Liver (tissue), 8 donors: ENCODE measurements at regions not wholly inside any gene's neighbourhood (a gene's known extent, or its start where the extent isn't known, plus 50 kb on each side); places are given as distances from the start of the nearest gene placed in this dataset.

Experiments used
- DNase-seq: peaks from one replicate; pipeline ENCODE4 v3.0.0-alpha.2; 2017; ENCODE audit warnings: low spot score
- H3K27ac ChIP-seq, 2 donors: one replicate each; pipeline ENCODE4 v1.7.0; 2013; ENCODE audit warnings: inconsistent platforms in 2 of 2, low read length in 2 of 2, control low read depth in 1 of 2, low read depth in 1 of 2, mild to moderate bottlenecking in 1 of 2
- H3K27me3 ChIP-seq, 4 donors: one replicate each; pipeline versions ENCODE4 v1.6.1 to v1.7.0; 2013; ENCODE audit warnings: low read length in 3 of 4, inconsistent platforms in 1 of 4, mild to moderate bottlenecking in 1 of 4, moderate library complexity in 1 of 4; ENCODE audit not compliant: control insufficient read depth in 4 of 4, insufficient read depth in 4 of 4
- H3K36me3 ChIP-seq, 4 donors: one replicate each; pipeline versions ENCODE4 v1.6.1 to v1.7.0; 2013; ENCODE audit warnings: low read length in 3 of 4, mild to moderate bottlenecking in 3 of 4, low read depth in 1 of 4, moderate library complexity in 1 of 4; ENCODE audit not compliant: control insufficient read depth in 4 of 4, insufficient read depth in 3 of 4
- H3K4me1 ChIP-seq, 4 donors: one replicate each; pipeline versions ENCODE4 v1.6.1 to v1.7.0; 2013; ENCODE audit warnings: low read length in 3 of 4, mild to moderate bottlenecking in 3 of 4, moderate library complexity in 1 of 4; ENCODE audit not compliant: control insufficient read depth in 4 of 4, insufficient read depth in 4 of 4
- H3K4me3 ChIP-seq, 3 donors: one replicate each; pipeline versions ENCODE4 v1.6.1 to v1.7.0; 2013; ENCODE audit warnings: low read length in 3 of 3, control low read depth in 1 of 3, low read depth in 1 of 3, mild to moderate bottlenecking in 1 of 3
- H3K9ac ChIP-seq, 2 donors: one replicate each; pipeline ENCODE4 v1.7.0; 2013; ENCODE audit warnings: low read length in 2 of 2, mild to moderate bottlenecking in 2 of 2, moderate library complexity in 2 of 2, control low read depth in 1 of 2, low read depth in 1 of 2
- H3K9me3 ChIP-seq, 4 donors: one replicate each; pipeline versions ENCODE4 v1.6.1 to v1.7.0; 2013; ENCODE audit warnings: low read length in 3 of 4; ENCODE audit not compliant: control insufficient read depth in 4 of 4
- CTCF ChIP-seq: fragments of 150-350 bp; IDR thresholded peaks from 2 replicates; pipeline ENCODE4 v1.5.1; 2017; ENCODE audit warnings: improper control_type of control experiment, low read depth, low read length; ENCODE audit not compliant: missing input control
- EGR1 ChIP-seq, 2 donors: IDR thresholded peaks; 2 replicates each; pipeline ENCODE4 v1.6.1; 2016 to 2018; ENCODE audit warnings: antibody characterized with exemption in 2 of 2, low read depth in 2 of 2
- FOXA1 ChIP-seq: IDR thresholded peaks from 2 replicates; pipeline ENCODE4 v1.6.1; 2016; ENCODE audit warnings: antibody characterized with exemption
- GABPA ChIP-seq, 2 donors: IDR thresholded peaks in 1 of 2; conservative IDR thresholded peaks in 1 of 2; 2 replicates each; pipeline ENCODE4 v1.6.1; 2016; ENCODE audit warnings: antibody characterized with exemption in 2 of 2, mild to moderate bottlenecking in 1 of 2, moderate library complexity in 1 of 2
- HNF4A ChIP-seq, 2 donors: conservative IDR thresholded peaks; 2 replicates each; pipeline ENCODE4 v1.6.1; 2016; ENCODE audit warnings: antibody characterized with exemption in 2 of 2, mild to moderate bottlenecking in 2 of 2
- HNF4G ChIP-seq: IDR thresholded peaks from 2 replicates; pipeline ENCODE4 v1.6.1; 2016; ENCODE audit warnings: antibody characterized with exemption
- JUND ChIP-seq, 2 donors: IDR thresholded peaks; 2 replicates each; pipeline ENCODE4 v1.6.1; 2016; ENCODE audit warnings: antibody characterized with exemption in 2 of 2
- MAX ChIP-seq: IDR thresholded peaks from 2 replicates; pipeline ENCODE4 v1.6.1; 2016; ENCODE audit warnings: antibody characterized with exemption
- NR2F2 ChIP-seq: IDR thresholded peaks from 2 replicates; pipeline ENCODE4 v1.6.1; 2016; ENCODE audit warnings: antibody characterized with exemption
- RAD21 ChIP-seq, 2 donors: IDR thresholded peaks; 2 replicates each; pipeline ENCODE4 v1.6.1; 2016; ENCODE audit warnings: antibody characterized with exemption in 2 of 2, mild to moderate bottlenecking in 2 of 2
- REST ChIP-seq: IDR thresholded peaks from 2 replicates; pipeline ENCODE4 v1.6.1; 2016; ENCODE audit warnings: antibody characterized with exemption, mild to moderate bottlenecking
- RXRA ChIP-seq, 2 donors: IDR thresholded peaks; 2 replicates each; pipeline ENCODE4 v1.6.1; 2017 to 2018; ENCODE audit warnings: antibody characterized with exemption in 2 of 2, mild to moderate bottlenecking in 1 of 2
- SP1 ChIP-seq: IDR thresholded peaks from 2 replicates; pipeline ENCODE4 v1.6.1; 2018; ENCODE audit warnings: antibody characterized with exemption, mild to moderate bottlenecking
- TAF1 ChIP-seq: conservative IDR thresholded peaks from 2 replicates; pipeline ENCODE4 v1.6.1; 2016; ENCODE audit warnings: antibody characterized with exemption, mild to moderate bottlenecking
- YY1 ChIP-seq: IDR thresholded peaks from 2 replicates; pipeline ENCODE4 v1.6.1; 2016; ENCODE audit warnings: antibody characterized with exemption, mild to moderate bottlenecking
- WGBS: extraction: QIAGEN DNeasy Blood & Tissue Kit; methylation state at CpG from one replicate; pipeline ENCODE4 v1.1.7; 2013; 5-methylcytosine and 5-hydroxymethylcytosine counted together
- donor health status: healthy.
- donor health status: healthy.
- donor health status: healthy.
- donor health status: healthy.
- donor health status: healthy.

GRCh38 chr15:38722236-38722635, 157.6 kb upstream of the RASGRP1 start (continued):
- TF ChIP-seq JUND (IDR thresholded peaks at IDR 0.05) (no peak), HNF4G (no peak), CTCF (no peak), MAX (no peak)

- no peaks in the 10 kb centered on the region for H3K4me1 ChIP-seq
- H3K27me3 ChIP-seq, result no peaks in the 10 kb centered on the region
- 93% methylated on average over 5 of the region's 5 CpGs for WGBS
- TF ChIP-seq RAD21 (IDR thresholded peaks at IDR 0.05), result no peak
- TF ChIP-seq JUND (IDR thresholded peaks at IDR 0.05), result no peak
- no peak for TF ChIP-seq HNF4A (conservative IDR thresholded peaks at IDR 0.05)
- TF ChIP-seq REST, result no peak
- no peak for TF ChIP-seq NR2F2
- no peak for TF ChIP-seq RXRA (IDR thresholded peaks at IDR 0.05)
- TF ChIP-seq YY1, result no peak
- no peak for TF ChIP-seq TAF1
- TF ChIP-seq FOXA1, result no peak
- H3K9ac ChIP-seq, result no peak overlapping the region
- DNase-seq, result no peak
- no peaks in the 10 kb centered on the region for H3K9me3 ChIP-seq
- no peaks in the 10 kb centered on the region for H3K36me3 ChIP-seq
- no peak overlapping the region for H3K4me3 ChIP-seq
- H3K27ac ChIP-seq, result no peak overlapping the region
Measured at GRCh38 chr15:38724827-38725226, 160.2 kb upstream of the RASGRP1 start.

GRCh38 chr15:38726187-38726586, 161.6 kb upstream of the RASGRP1 start:
- Histone ChIP-seq H3K4me3 (no peak overlapping the region), H3K4me1 (no peaks in the 10 kb centered on the region), H3K27ac (no peak overlapping the region), H3K9ac (no peak overlapping the region), H3K9me3 (no peaks in the 10 kb centered on the region), H3K27me3 (no peaks in the 10 kb centered on the region), H3K36me3 (no peaks in the 10 kb centered on the region)
- TF ChIP-seq NR2F2 (no peak), GABPA (IDR thresholded peaks at IDR 0.05 in 1 of 2, conservative IDR thresholded peaks at IDR 0.05 in 1 of 2) (no peak), MAX (no peak), FOXA1 (no peak), RXRA (IDR thresholded peaks at IDR 0.05) (no peak), EGR1 (IDR thresholded peaks at IDR 0.05; ENCODE audit: low read depth in 2 of 2) (no peak), REST (no peak), SP1 (no peak), TAF1 (no peak)
- WGBS, result 77% methylated on average over 1 of the region's 1 CpG
- no peak for DNase-seq
